ENCODE measurements at regions not wholly inside any gene's neighbourhood (a gene's known extent, or its start where the extent isn't known, plus 50 kb on each side); places are given as distances from the start of the nearest gene placed in this dataset.

DNA sequence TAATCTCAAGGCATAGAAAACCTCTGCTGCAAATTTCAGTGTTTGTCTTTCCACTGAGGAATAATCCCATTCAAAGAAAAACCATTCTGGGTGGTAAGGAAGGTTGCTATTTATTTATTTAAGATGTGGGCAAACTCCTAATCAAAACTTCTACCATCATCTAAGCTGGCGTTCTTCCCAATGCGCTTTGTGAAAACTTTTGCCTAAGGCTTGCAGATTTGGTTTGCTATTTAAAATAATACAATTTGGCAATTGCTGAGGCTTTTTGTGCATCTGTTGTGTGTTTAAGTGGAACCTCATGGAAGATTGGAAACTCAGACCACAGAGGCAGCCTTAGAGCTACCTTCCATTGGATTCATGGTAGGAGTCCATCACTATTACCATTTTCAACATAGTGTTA lies 309.0 kb downstream of the BLID start:
- TF ChIP-seq, protein P1, sequence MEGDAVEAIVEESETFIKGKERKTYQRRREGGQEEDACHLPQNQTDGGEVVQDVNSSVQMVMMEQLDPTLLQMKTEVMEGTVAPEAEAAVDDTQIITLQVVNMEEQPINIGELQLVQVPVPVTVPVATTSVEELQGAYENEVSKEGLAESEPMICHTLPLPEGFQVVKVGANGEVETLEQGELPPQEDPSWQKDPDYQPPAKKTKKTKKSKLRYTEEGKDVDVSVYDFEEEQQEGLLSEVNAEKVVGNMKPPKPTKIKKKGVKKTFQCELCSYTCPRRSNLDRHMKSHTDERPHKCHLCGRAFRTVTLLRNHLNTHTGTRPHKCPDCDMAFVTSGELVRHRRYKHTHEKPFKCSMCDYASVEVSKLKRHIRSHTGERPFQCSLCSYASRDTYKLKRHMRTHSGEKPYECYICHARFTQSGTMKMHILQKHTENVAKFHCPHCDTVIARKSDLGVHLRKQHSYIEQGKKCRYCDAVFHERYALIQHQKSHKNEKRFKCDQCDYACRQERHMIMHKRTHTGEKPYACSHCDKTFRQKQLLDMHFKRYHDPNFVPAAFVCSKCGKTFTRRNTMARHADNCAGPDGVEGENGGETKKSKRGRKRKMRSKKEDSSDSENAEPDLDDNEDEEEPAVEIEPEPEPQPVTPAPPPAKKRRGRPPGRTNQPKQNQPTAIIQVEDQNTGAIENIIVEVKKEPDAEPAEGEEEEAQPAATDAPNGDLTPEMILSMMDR (IDR thresholded peaks at IDR 0.05): no peak
- TF ChIP-seq ATF1 (CRISPR knock-in tag; IDR thresholded peaks at IDR 0.05): no peak
- TF ChIP-seq ESRRA (CRISPR knock-in tag; IDR thresholded peaks at IDR 0.05; ENCODE audit: borderline replicate concordance): no peak
- no peak for TF ChIP-seq FOXJ3 (CRISPR knock-in tag; IDR thresholded peaks at IDR 0.05; ENCODE audit: borderline replicate concordance)
- no peak for TF ChIP-seq FOXK1 (CRISPR knock-in tag; IDR thresholded peaks at IDR 0.05)
- TF ChIP-seq, protein P2, sequence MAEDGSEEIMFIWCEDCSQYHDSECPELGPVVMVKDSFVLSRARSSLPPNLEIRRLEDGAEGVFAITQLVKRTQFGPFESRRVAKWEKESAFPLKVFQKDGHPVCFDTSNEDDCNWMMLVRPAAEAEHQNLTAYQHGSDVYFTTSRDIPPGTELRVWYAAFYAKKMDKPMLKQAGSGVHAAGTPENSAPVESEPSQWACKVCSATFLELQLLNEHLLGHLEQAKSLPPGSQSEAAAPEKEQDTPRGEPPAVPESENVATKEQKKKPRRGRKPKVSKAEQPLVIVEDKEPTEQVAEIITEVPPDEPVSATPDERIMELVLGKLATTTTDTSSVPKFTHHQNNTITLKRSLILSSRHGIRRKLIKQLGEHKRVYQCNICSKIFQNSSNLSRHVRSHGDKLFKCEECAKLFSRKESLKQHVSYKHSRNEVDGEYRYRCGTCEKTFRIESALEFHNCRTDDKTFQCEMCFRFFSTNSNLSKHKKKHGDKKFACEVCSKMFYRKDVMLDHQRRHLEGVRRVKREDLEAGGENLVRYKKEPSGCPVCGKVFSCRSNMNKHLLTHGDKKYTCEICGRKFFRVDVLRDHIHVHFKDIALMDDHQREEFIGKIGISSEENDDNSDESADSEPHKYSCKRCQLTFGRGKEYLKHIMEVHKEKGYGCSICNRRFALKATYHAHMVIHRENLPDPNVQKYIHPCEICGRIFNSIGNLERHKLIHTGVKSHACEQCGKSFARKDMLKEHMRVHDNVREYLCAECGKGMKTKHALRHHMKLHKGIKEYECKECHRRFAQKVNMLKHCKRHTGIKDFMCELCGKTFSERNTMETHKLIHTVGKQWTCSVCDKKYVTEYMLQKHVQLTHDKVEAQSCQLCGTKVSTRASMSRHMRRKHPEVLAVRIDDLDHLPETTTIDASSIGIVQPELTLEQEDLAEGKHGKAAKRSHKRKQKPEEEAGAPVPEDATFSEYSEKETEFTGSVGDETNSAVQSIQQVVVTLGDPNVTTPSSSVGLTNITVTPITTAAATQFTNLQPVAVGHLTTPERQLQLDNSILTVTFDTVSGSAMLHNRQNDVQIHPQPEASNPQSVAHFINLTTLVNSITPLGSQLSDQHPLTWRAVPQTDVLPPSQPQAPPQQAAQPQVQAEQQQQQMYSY (CRISPR knock-in tag; IDR thresholded peaks at IDR 0.05): no peak
- no peak for TF ChIP-seq CREB1 (CRISPR knock-in tag; IDR thresholded peaks at IDR 0.05)
- no peak for TF ChIP-seq TEAD1 (CRISPR knock-in tag; IDR thresholded peaks at IDR 0.05)
